ENCODE measurements at regions not wholly inside any gene's neighbourhood (a gene's known extent, or its start where the extent isn't known, plus 50 kb on each side); places are given as distances from the start of the nearest gene placed in this dataset.

GRCh38 chr22:48198489-48199459 is 1436.3 kb downstream of the TBC1D22A start:
- DNase-seq, result no peak

GRCh38 chr22:48197189-48197690 is 1434.8 kb downstream of the TBC1D22A start:
- DNase-seq, result no peak

- DNase-seq, result no peak
These were observed 1430.5 kb downstream of the TBC1D22A start for GRCh38 chr22:48192920-48193319.

GRCh38 chr22:48192071-48192470 is 1429.6 kb downstream of the TBC1D22A start:
- no peak for DNase-seq

- DNase-seq, result no peak
These were observed 1425.8 kb downstream of the TBC1D22A start for GRCh38 chr22:48188231-48188721.

GRCh38 chr22:48187356-48187755 is 1424.9 kb downstream of the TBC1D22A start:
- no peak for DNase-seq

GRCh38 chr22:48186146-48186790 is 1423.8 kb downstream of the TBC1D22A start:
- no peak for DNase-seq

- no peak for DNase-seq
These were observed 1422.9 kb downstream of the TBC1D22A start for GRCh38 chr22:48185071-48186055.

- no peak for DNase-seq
These were observed 1420.7 kb downstream of the TBC1D22A start for GRCh38 chr22:48182846-48183805.

GRCh38 chr22:48182031-48182430 is 1419.6 kb downstream of the TBC1D22A start:
- no peak for DNase-seq

- DNase-seq, result no peak
These were observed 1419.0 kb downstream of the TBC1D22A start for GRCh38 chr22:48181263-48181955.

GRCh38 chr22:48180631-48181030 is 1418.2 kb downstream of the TBC1D22A start:
- no peak for DNase-seq

- no peak for DNase-seq
These were observed 1417.4 kb downstream of the TBC1D22A start for GRCh38 chr22:48179571-48180546.

GRCh38 chr22:48178536-48178935 is 1416.1 kb downstream of the TBC1D22A start:
- DNase-seq, result no peak

- DNase-seq, result no peak
These were observed 1415.2 kb downstream of the TBC1D22A start for GRCh38 chr22:48177631-48178030.

GRCh38 chr22:48175721-48176120 is 1413.3 kb downstream of the TBC1D22A start:
- no peak for DNase-seq

GRCh38 chr22:48173773-48174160 is 1411.3 kb downstream of the TBC1D22A start:
- no peak for DNase-seq

GRCh38 chr22:48173061-48173772 is 1410.8 kb downstream of the TBC1D22A start:
- DNase-seq, result no peak

GRCh38 chr22:48171271-48171691 is 1408.8 kb downstream of the TBC1D22A start:
- no peak for DNase-seq

All from NCI-H187 (cell line).